KMS-11 (cell line): ENCODE measurements at regions not wholly inside any gene's neighbourhood (a gene's known extent, or its start where the extent isn't known, plus 50 kb on each side); places are given as distances from the start of the nearest gene placed in this dataset.

Experiments
- H2AFZ ChIP-seq: fragments of 200-600 bp; sonication (generic); 2 replicates; pipeline ENCODE4 v1.6.1; 2016; ENCODE audit warnings: antibody characterized with exemption, mixed run types, low read depth
- H3K27ac ChIP-seq: fragments of 200-600 bp; sonication (generic); 2 replicates; pipeline ENCODE4 v1.6.1; 2016; ENCODE audit warnings: mild to moderate bottlenecking, mixed run types
- H3K27me3 ChIP-seq: fragments of 200-600 bp; sonication (generic); 2 replicates; pipeline ENCODE4 v1.6.1; 2017; ENCODE audit warnings: mild to moderate bottlenecking, low read depth, mixed run types, moderate library complexity; ENCODE audit not compliant: insufficient read depth
- H3K36me3 ChIP-seq: fragments of 200-600 bp; sonication (generic); 2 replicates; pipeline ENCODE4 v1.6.1; 2017; ENCODE audit warnings: mild to moderate bottlenecking, mixed run types; ENCODE audit not compliant: insufficient read depth
- H3K4me1 ChIP-seq: fragments of 200-600 bp; sonication (generic); 2 replicates; pipeline ENCODE4 v1.6.1; 2016; ENCODE audit warnings: mild to moderate bottlenecking, low read depth, mixed run types; ENCODE audit not compliant: poor library complexity, severe bottlenecking
- H3K4me2 ChIP-seq: fragments of 200-600 bp; sonication (generic); 2 replicates; pipeline ENCODE4 v1.7.0; 2016; ENCODE audit warnings: mild to moderate bottlenecking, mixed run types
- H3K4me3 ChIP-seq: fragments of 200-600 bp; sonication (generic); IDR thresholded peaks from 2 replicates; pipeline ENCODE4 v1.6.1; 2017; ENCODE audit warnings: low read depth, low read length, mixed read lengths; ENCODE audit not compliant: insufficient read depth
- H3K79me2 ChIP-seq: fragments of 200-600 bp; sonication (generic); 2 replicates; pipeline ENCODE4 v1.6.1; 2016; ENCODE audit warnings: low read depth, mixed run types; ENCODE audit not compliant: insufficient read depth
- H3K9ac ChIP-seq: fragments of 200-600 bp; sonication (generic); 2 replicates; pipeline ENCODE4 v1.6.1; 2016; ENCODE audit warnings: mild to moderate bottlenecking, mixed run types
- H4K20me1 ChIP-seq: fragments of 200-600 bp; sonication (generic); 2 replicates; pipeline ENCODE4 v1.6.1; 2016; ENCODE audit warnings: mild to moderate bottlenecking, mixed run types; ENCODE audit not compliant: insufficient read depth
- CTCF ChIP-seq: fragments of 200-600 bp; sonication (generic); conservative IDR thresholded peaks from 2 replicates; pipeline ENCODE4 v1.6.1; 2017; ENCODE audit warnings: low read depth, mild to moderate bottlenecking, antibody characterized with exemption, low read length, moderate library complexity, mixed read lengths

GRCh38 chr12:30329281-30329680, 366.4 kb downstream of the IPO8 start:
- no peaks in the 10 kb centered on the region for H3K4me1 ChIP-seq
- H4K20me1 ChIP-seq = no peaks in the 10 kb centered on the region
- no peak overlapping the region for H2AFZ ChIP-seq
- H3K27me3 ChIP-seq = no peaks in the 10 kb centered on the region
- no peak for TF ChIP-seq CTCF
- H3K9ac ChIP-seq = no peak overlapping the region
- H3K27ac ChIP-seq = no peak overlapping the region
- H3K36me3 ChIP-seq = no peaks in the 10 kb centered on the region
- no peak overlapping the region for H3K4me2 ChIP-seq
- no peaks in the 10 kb centered on the region for H3K79me2 ChIP-seq
- no peak overlapping the region for H3K4me3 ChIP-seq

- H3K4me3 ChIP-seq = no peak overlapping the region
- TF ChIP-seq CTCF = no peak
- no peak overlapping the region for H2AFZ ChIP-seq
These were observed 372.7 kb downstream of the IPO8 start for GRCh38 chr12:30323008-30323407.

DNA sequence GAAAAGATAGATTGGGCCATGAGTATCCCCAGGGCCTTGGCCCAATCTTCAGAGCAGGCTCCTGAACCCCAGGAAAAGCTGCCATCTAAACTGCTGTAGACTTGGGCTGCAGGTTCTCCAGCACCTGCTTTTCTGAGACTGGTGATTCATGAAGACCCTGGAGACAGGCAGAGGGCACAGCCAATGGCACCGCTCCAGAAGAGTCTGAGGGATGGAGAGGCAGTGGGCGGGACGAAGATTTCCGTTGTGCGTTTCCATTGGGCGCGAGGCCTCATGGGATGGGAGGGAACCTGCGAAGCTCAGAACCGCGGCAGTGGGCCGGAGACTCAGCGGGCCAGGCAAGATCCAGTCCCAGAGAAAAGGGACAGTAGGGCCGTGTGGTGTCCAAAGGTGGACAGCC, 375.1 kb downstream of the IPO8 start:
- Histone ChIP-seq H3K4me2 (no peak overlapping the region), H3K9ac (no peak overlapping the region), H3K79me2 (no peaks in the 10 kb centered on the region), H3K4me3 (no peak overlapping the region), H4K20me1 (no peaks in the 10 kb centered on the region), H3K27ac (no peak overlapping the region), H2AFZ (no peak overlapping the region), H3K4me1 (no peaks in the 10 kb centered on the region), H3K27me3 (no peaks in the 10 kb centered on the region), H3K36me3 (no peaks in the 10 kb centered on the region)
- no peak for TF ChIP-seq CTCF

More at GRCh38 chr12:30323008-30323407, 372.7 kb downstream of the IPO8 start:
- Histone ChIP-seq H3K36me3 (no peaks in the 10 kb centered on the region), H3K9ac (no peak overlapping the region), H3K27ac (no peak overlapping the region), H3K4me2 (no peak overlapping the region), H3K4me1 (no peaks in the 10 kb centered on the region), H3K79me2 (no peaks in the 10 kb centered on the region), H4K20me1 (no peaks in the 10 kb centered on the region), H3K27me3 (no peaks in the 10 kb centered on the region)

DNA sequence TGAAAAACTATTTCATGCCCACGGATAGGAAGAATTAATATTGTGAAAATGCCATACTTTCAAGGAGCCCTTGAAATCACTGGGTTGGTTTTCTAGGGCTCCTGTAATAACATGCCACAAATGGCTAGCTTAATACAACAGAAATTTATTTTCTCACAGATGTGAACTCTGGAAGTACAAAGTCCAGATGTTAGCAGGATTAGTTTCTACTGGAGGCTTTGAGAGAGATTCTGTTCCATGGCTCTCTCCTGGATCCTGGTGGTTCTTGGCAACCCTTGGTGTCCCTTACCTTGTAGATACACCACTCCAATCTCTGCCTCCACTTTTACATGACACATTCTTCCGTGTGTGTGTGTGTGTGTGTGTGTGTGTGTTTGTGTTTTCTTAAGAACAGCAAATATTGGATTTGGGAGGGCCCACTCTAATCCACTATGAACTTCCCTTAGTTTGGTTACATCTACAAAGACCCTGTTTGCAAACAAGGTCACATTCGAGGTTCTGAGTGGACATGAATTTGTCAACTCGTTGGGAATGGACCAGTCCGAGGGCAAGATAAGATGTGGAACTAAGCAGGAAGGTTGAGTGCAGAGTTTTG, 381.1 kb downstream of the IPO8 start:
- Histone ChIP-seq H3K4me3 (no peak overlapping the region), H3K79me2 (no peaks in the 10 kb centered on the region), H3K4me1 (no peaks in the 10 kb centered on the region), H4K20me1 (no peaks in the 10 kb centered on the region), H3K9ac (no peak overlapping the region), H3K27ac (no peak overlapping the region), H3K27me3 (no peaks in the 10 kb centered on the region), H3K4me2 (no peak overlapping the region), H2AFZ (no peak overlapping the region), H3K36me3 (no peaks in the 10 kb centered on the region)
- no peak for TF ChIP-seq CTCF
